ENCODE measurements at regions not wholly inside any gene's neighbourhood (a gene's known extent, or its start where the extent isn't known, plus 50 kb on each side); places are given as distances from the start of the nearest gene placed in this dataset.

DNA sequence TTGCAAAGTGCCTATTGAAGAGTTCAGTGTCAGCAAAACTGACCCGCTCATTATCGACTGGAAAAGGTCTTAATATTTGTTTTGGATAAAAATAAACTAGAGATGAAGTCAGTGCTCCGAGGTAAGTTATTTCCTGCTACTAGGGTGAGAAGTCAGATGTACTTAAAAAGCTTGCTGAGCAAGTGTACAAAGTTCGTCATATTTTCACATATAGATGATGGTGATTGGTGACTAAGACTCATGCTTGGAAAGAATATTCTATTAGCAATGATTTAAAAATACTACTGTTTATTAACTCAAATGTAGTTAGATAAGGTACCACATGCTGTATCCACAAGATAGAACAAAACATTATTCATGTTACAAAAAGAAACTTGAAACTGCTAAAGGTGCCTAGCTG lies 643.7 kb downstream of the GABRG2 start:
- WGBS, 2 donors (ENCODE audit: low coverage in 1 of 2): 74 to 78% methylated on average over 4 of the region's 4 CpGs
- Histone ChIP-seq H3K27ac (no peak overlapping the region), H3K4me1 (no peaks in the 10 kb centered on the region), H3K36me3 (no peaks in the 10 kb centered on the region), H3K27me3 (no peaks in the 10 kb centered on the region), H3K4me3 (no peak overlapping the region), H3K9me3 (peaks cover 0 to 8% (median 0%) of the 10 kb centered on the region in 3 donors)
- no peak for ATAC-seq
- TF ChIP-seq, protein P1, sequence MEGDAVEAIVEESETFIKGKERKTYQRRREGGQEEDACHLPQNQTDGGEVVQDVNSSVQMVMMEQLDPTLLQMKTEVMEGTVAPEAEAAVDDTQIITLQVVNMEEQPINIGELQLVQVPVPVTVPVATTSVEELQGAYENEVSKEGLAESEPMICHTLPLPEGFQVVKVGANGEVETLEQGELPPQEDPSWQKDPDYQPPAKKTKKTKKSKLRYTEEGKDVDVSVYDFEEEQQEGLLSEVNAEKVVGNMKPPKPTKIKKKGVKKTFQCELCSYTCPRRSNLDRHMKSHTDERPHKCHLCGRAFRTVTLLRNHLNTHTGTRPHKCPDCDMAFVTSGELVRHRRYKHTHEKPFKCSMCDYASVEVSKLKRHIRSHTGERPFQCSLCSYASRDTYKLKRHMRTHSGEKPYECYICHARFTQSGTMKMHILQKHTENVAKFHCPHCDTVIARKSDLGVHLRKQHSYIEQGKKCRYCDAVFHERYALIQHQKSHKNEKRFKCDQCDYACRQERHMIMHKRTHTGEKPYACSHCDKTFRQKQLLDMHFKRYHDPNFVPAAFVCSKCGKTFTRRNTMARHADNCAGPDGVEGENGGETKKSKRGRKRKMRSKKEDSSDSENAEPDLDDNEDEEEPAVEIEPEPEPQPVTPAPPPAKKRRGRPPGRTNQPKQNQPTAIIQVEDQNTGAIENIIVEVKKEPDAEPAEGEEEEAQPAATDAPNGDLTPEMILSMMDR (IDR thresholded peaks at IDR 0.05): no peak
- no peak for TF ChIP-seq POLR2AphosphoS5 (IDR thresholded peaks at IDR 0.05)
- TF ChIP-seq POLR2A (IDR thresholded peaks at IDR 0.05): no peak
- TF ChIP-seq EP300 (IDR thresholded peaks at IDR 0.05): no peak

DNA sequence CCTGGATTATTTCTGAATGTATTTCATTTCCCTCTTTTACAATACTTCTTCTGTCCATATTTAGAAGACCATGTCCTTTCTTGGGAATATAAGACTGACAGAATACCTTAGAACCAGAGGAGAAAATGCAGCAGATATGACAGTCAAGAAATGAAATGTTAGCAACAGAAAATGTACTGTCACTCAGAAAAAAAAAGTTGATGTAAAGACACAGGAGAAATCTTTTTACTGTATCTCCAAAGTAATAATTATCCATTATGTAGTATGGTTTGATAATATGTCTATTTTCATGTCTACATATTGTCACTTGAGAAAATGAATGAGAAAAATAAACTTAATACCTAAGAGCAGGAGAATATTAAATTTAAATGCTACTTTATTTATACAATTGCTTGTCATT lies 652.1 kb downstream of the GABRG2 start:
- ATAC-seq: no peak
- Histone ChIP-seq H3K4me1 (no peaks in the 10 kb centered on the region), H3K9me3 (peaks cover 0 to 25% (median 0%) of the 10 kb centered on the region in 3 donors), H3K4me3 (no peak overlapping the region), H3K36me3 (no peaks in the 10 kb centered on the region), H3K27ac (no peak overlapping the region), H3K27me3 (no peaks in the 10 kb centered on the region)
- TF ChIP-seq POLR2AphosphoS5 (IDR thresholded peaks at IDR 0.05) (no peak), EP300 (IDR thresholded peaks at IDR 0.05) (no peak), POLR2A (IDR thresholded peaks at IDR 0.05) (no peak)
- TF ChIP-seq, protein P1 (IDR thresholded peaks at IDR 0.05): no peak

DNA sequence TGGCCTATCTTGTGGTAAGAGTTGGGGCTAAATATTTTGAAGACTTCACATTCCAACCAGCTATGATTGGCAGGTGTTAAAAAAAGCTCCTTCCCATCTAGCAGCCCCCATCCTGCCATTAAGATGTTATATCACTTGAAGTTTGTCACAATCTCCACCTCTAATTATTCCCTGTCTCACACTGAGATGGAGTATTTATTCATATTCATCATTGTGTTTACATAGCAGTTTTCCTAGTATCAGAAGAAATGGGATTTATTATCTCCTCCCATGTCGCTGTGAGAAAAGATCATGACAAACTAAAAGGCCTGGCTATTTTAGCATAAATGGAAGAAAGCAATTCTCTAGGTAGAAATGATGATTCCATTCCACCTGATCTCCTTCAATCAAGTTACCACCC lies 653.6 kb downstream of the GABRG2 start:
- H3K27ac ChIP-seq: no peak overlapping the region
- H3K4me1 ChIP-seq: no peaks in the 10 kb centered on the region
- ATAC-seq: no peak
- no peaks in the 10 kb centered on the region for H3K27me3 ChIP-seq
- no peaks in the 10 kb centered on the region for H3K36me3 ChIP-seq
- H3K9me3 ChIP-seq: peaks cover 0 to 28% (median 0%) of the 10 kb centered on the region in 3 donors
- WGBS, 2 donors (ENCODE audit: low coverage in 1 of 2): 33 to 67% methylated on average over 1 of the region's 1 CpG
- no peak for TF ChIP-seq EP300 (IDR thresholded peaks at IDR 0.05)
- TF ChIP-seq POLR2A (IDR thresholded peaks at IDR 0.05): no peak
- TF ChIP-seq POLR2AphosphoS5 (IDR thresholded peaks at IDR 0.05): no peak
- TF ChIP-seq, protein P1 (IDR thresholded peaks at IDR 0.05): no peak
- H3K4me3 ChIP-seq: no peak overlapping the region

DNA sequence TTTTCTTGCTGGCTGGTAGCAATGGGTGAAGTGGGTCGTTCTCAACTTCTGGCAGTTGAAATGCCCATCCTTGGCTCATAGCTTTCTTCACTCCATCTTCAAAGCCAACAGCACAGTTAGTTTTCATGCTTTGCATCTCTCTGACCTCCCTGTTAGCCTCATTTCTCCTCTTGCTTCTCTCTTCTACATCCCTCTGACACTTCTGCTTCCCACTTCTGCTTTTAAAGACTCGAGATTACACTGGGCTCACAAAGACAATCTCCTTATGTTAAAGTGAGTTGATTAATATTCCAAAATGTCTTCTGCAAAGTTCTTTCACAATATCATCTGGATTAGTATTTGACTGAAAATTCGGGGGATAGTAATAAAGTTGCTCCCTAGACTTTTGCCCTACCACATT lies 684.8 kb upstream of the CCNG1 start:
- H3K4me1 ChIP-seq: no peaks in the 10 kb centered on the region

DNA sequence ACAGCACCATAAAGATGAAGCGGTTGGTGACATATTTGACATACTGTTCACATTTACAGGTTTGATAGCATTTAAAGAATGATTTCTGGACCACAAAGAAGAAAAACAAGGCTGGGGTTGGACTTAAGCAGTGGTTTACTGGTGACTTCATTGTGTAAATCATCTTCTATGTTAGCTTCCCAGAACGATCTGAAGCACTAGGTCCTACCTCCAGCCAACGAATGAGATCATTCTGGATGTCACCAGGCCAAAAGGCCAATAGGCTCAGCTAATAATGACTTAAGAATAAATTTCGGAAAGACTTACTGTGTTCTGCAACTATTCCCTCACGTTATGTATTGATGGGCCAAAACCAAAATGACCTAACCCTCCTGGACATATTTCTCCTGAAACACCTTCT lies 675.3 kb upstream of the CCNG1 start:
- Histone ChIP-seq H3K27ac (no peak overlapping the region), H3K9me3 (no peaks in the 10 kb centered on the region), H3K36me3 (no peaks in the 10 kb centered on the region), H3K4me1 (no peaks in the 10 kb centered on the region), H3K27me3 (no peaks in the 10 kb centered on the region), H3K4me3 (no peak overlapping the region)
- TF ChIP-seq POLR2AphosphoS5 (IDR thresholded peaks at IDR 0.05) (no peak), EP300 (IDR thresholded peaks at IDR 0.05) (no peak), POLR2A (IDR thresholded peaks at IDR 0.05) (no peak)
- TF ChIP-seq, protein P1 (IDR thresholded peaks at IDR 0.05): no peak
- no peak for ATAC-seq
- 53 to 69% methylated on average over 5 of the region's 5 CpGs for WGBS, 2 donors (ENCODE audit: low coverage in 1 of 2)

More for the DNA sequence above, 684.8 kb upstream of the CCNG1 start:
- Histone ChIP-seq H3K27ac (no peak overlapping the region), H3K9me3 (no peaks in the 10 kb centered on the region), H3K4me3 (no peak overlapping the region), H3K27me3 (no peaks in the 10 kb centered on the region), H3K36me3 (no peaks in the 10 kb centered on the region)
- TF ChIP-seq, protein P1 (IDR thresholded peaks at IDR 0.05): no peak
- TF ChIP-seq EP300 (IDR thresholded peaks at IDR 0.05) (no peak), POLR2AphosphoS5 (IDR thresholded peaks at IDR 0.05) (no peak), POLR2A (IDR thresholded peaks at IDR 0.05) (no peak)
- ATAC-seq: no peak
- WGBS, 2 donors (ENCODE audit: low coverage in 1 of 2): 76 to 78% methylated on average over 3 of the region's 3 CpGs
